ENCODE measurements at regions not wholly inside any gene's neighbourhood (a gene's known extent, or its start where the extent isn't known, plus 50 kb on each side); places are given as distances from the start of the nearest gene placed in this dataset.

DNA sequence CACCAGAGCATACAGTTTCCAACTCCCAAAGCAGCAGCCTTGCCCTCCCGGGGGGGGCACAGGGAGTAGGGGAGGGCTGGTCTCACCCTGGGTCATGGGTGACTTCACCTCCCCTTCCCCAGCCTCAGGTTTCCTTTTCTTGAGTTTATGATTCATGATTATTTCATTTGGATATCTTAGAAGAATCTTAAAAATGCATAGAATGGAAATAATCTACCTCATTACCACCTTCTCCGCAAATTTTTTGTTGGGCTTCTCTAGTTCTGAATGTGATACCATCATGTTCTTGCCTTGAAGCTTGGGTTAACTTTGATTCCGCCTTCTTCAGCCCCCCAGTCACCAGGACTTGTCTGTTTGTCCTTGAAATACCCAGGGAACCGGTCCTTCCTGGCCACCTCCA lies 148.8 kb upstream of the ROPN1 start (continued):
- TF ChIP-seq, protein P1, sequence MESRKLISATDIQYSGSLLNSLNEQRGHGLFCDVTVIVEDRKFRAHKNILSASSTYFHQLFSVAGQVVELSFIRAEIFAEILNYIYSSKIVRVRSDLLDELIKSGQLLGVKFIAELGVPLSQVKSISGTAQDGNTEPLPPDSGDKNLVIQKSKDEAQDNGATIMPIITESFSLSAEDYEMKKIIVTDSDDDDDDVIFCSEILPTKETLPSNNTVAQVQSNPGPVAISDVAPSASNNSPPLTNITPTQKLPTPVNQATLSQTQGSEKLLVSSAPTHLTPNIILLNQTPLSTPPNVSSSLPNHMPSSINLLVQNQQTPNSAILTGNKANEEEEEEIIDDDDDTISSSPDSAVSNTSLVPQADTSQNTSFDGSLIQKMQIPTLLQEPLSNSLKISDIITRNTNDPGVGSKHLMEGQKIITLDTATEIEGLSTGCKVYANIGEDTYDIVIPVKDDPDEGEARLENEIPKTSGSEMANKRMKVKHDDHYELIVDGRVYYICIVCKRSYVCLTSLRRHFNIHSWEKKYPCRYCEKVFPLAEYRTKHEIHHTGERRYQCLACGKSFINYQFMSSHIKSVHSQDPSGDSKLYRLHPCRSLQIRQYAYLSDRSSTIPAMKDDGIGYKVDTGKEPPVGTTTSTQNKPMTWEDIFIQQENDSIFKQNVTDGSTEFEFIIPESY (IDR thresholded peaks at IDR 0.05), result no peak

DNA sequence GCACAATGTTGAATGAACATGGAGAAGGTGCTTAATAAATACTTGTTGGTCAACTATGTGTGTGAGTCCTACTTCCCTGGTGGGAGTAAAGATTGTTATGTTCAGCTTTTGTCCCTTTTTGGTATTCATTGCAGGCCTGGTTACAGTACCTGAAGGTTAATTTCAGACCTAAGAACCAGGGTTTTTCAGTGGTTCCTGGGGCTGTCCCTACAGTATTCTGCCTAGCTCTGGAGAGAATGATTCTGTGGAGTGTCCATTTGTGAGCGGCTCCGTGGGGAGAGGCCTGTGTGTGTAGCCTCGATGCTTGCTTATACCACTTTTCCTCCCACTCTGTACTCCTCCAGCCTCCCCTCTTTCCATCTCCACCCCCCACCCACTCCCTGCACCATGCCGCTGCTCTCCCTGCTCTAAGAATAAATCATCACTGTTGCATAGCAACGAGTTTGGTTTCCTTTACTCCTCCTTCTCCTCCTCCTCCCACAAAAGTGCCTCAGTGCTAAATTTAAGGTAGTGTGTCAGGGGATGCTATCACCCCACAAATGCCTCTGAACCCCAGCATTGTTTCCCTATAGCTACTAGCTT lies 150.6 kb upstream of the ROPN1 start:
- Histone ChIP-seq H3K4me1 (ENCODE audit: control insufficient read depth in 4 of 4, insufficient read depth in 4 of 4, low read length in 3 of 4) (no peaks in the 10 kb centered on the region), H3K27ac (ENCODE audit: low read depth in 1 of 2, low read length in 2 of 2) (no peak overlapping the region), H3K27me3 (ENCODE audit: control insufficient read depth in 4 of 4, insufficient read depth in 4 of 4, low read length in 3 of 4) (no peaks in the 10 kb centered on the region), H3K36me3 (ENCODE audit: control insufficient read depth in 4 of 4, insufficient read depth in 3 of 4, low read depth in 1 of 4, low read length in 3 of 4) (no peaks in the 10 kb centered on the region), H3K9me3 (ENCODE audit: control insufficient read depth in 4 of 4, low read length in 3 of 4) (no peaks in the 10 kb centered on the region), H3K9ac (ENCODE audit: low read depth in 1 of 2, low read length in 2 of 2) (no peak overlapping the region), H3K4me3 (ENCODE audit: low read depth in 1 of 3, low read length in 3 of 3) (no peak overlapping the region)
- no peak for DNase-seq (ENCODE audit: low spot score)
- WGBS, result 76% methylated on average over 5 of the region's 5 CpGs
- no peak for TF ChIP-seq RXRA (IDR thresholded peaks at IDR 0.05)

DNA sequence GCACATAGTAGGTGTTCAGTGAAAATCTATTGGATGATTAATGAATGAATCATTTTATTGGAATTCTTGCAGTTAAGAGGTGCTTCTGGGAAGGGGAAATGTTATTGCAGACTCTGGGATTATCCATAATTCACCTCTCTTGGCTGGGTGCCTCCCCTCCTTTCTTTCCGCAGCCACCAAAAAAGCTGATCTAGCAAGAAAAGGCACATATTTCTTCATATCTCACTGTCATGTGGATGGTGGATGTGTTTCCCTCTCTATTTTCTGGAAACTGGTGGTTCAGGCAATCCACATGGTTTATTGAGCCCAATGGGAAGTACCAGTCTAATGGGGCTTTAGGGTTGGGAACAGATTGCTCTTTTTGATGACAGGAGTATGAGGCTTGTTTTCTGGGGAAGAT lies 151.1 kb upstream of the ROPN1 start:
- H3K9ac ChIP-seq (ENCODE audit: low read depth in 1 of 2, low read length in 2 of 2), result no peak overlapping the region
- no peaks in the 10 kb centered on the region for H3K4me1 ChIP-seq (ENCODE audit: control insufficient read depth in 4 of 4, insufficient read depth in 4 of 4, low read length in 3 of 4)
- H3K4me3 ChIP-seq (ENCODE audit: low read depth in 1 of 3, low read length in 3 of 3), result no peak overlapping the region
- 73% methylated on average over 1 of the region's 1 CpG for WGBS
- no peaks in the 10 kb centered on the region for H3K36me3 ChIP-seq (ENCODE audit: control insufficient read depth in 4 of 4, insufficient read depth in 3 of 4, low read depth in 1 of 4, low read length in 3 of 4)
- TF ChIP-seq, protein P2, sequence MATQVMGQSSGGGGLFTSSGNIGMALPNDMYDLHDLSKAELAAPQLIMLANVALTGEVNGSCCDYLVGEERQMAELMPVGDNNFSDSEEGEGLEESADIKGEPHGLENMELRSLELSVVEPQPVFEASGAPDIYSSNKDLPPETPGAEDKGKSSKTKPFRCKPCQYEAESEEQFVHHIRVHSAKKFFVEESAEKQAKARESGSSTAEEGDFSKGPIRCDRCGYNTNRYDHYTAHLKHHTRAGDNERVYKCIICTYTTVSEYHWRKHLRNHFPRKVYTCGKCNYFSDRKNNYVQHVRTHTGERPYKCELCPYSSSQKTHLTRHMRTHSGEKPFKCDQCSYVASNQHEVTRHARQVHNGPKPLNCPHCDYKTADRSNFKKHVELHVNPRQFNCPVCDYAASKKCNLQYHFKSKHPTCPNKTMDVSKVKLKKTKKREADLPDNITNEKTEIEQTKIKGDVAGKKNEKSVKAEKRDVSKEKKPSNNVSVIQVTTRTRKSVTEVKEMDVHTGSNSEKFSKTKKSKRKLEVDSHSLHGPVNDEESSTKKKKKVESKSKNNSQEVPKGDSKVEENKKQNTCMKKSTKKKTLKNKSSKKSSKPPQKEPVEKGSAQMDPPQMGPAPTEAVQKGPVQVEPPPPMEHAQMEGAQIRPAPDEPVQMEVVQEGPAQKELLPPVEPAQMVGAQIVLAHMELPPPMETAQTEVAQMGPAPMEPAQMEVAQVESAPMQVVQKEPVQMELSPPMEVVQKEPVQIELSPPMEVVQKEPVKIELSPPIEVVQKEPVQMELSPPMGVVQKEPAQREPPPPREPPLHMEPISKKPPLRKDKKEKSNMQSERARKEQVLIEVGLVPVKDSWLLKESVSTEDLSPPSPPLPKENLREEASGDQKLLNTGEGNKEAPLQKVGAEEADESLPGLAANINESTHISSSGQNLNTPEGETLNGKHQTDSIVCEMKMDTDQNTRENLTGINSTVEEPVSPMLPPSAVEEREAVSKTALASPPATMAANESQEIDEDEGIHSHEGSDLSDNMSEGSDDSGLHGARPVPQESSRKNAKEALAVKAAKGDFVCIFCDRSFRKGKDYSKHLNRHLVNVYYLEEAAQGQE (IDR thresholded peaks at IDR 0.05), result no peak
- TF ChIP-seq TAF1 (conservative IDR thresholded peaks at IDR 0.05) (no peak), HNF4A (conservative IDR thresholded peaks at IDR 0.05) (no peak), NR2F2 (IDR thresholded peaks at IDR 0.05) (no peak), RAD21 (IDR thresholded peaks at IDR 0.05) (no peak), SP1 (IDR thresholded peaks at IDR 0.05) (no peak), RXRA (IDR thresholded peaks at IDR 0.05) (no peak), YY1 (IDR thresholded peaks at IDR 0.05) (no peak), GABPA (IDR thresholded peaks at IDR 0.05 in 1 of 2, conservative IDR thresholded peaks at IDR 0.05 in 1 of 2) (no peak)
- TF ChIP-seq, protein P1 (IDR thresholded peaks at IDR 0.05), result no peak
- TF ChIP-seq, protein P3, sequence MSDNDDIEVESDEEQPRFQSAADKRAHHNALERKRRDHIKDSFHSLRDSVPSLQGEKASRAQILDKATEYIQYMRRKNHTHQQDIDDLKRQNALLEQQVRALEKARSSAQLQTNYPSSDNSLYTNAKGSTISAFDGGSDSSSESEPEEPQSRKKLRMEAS (IDR thresholded peaks at IDR 0.05), result no peak
- TF ChIP-seq, protein P4, sequence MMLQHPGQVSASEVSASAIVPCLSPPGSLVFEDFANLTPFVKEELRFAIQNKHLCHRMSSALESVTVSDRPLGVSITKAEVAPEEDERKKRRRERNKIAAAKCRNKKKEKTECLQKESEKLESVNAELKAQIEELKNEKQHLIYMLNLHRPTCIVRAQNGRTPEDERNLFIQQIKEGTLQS (IDR thresholded peaks at IDR 0.05), result no peak
- H3K9me3 ChIP-seq (ENCODE audit: control insufficient read depth in 4 of 4, low read length in 3 of 4), result no peaks in the 10 kb centered on the region
- no peak overlapping the region for H3K27ac ChIP-seq (ENCODE audit: low read depth in 1 of 2, low read length in 2 of 2)
- no peak for DNase-seq (ENCODE audit: low spot score)
- H3K27me3 ChIP-seq (ENCODE audit: control insufficient read depth in 4 of 4, insufficient read depth in 4 of 4, low read length in 3 of 4), result no peaks in the 10 kb centered on the region

Data from liver (tissue), 7 donors.